ENCODE measurements at regions not wholly inside any gene's neighbourhood (a gene's known extent, or its start where the extent isn't known, plus 50 kb on each side); places are given as distances from the start of the nearest gene placed in this dataset.

- TF ChIP-seq POLR2A (IDR thresholded peaks at IDR 0.05): no peak
- TF ChIP-seq CTCF (IDR thresholded peaks at IDR 0.05): no peak
Measured at GRCh38 chr4:37745946-37746345, 59.8 kb upstream of the RELL1 start.

Data from suprapubic skin (tissue), 3 donors.